ENCODE measurements at regions not wholly inside any gene's neighbourhood (a gene's known extent, or its start where the extent isn't known, plus 50 kb on each side); places are given as distances from the start of the nearest gene placed in this dataset.
"Not testable (repeated sequence)": the region's sequence is repeated elsewhere in the genome, so short reads cannot be mapped to it uniquely, and the experiment has no call there.

DNA sequence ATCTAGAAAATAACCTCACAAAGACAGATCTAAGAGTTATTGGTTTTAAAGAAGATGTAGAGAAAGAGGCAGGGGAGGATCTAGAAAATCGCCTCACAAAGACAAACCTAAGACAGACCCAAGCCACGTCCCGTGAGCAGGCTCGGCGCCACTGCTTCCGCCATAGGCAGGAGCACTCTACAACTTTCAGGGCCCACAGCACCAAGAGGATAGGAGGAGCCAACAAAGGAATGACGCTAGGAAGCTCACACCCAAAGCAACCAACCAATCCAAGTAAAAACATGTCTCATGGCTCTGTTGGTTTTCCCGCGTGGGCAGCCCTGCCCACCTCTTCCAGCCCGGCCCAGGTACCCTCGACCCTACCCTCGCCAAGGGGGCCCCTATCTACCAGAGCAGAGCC is 4167.4 kb upstream of the OR11H1 start:
- ATAC-seq, result no peak

DNA sequence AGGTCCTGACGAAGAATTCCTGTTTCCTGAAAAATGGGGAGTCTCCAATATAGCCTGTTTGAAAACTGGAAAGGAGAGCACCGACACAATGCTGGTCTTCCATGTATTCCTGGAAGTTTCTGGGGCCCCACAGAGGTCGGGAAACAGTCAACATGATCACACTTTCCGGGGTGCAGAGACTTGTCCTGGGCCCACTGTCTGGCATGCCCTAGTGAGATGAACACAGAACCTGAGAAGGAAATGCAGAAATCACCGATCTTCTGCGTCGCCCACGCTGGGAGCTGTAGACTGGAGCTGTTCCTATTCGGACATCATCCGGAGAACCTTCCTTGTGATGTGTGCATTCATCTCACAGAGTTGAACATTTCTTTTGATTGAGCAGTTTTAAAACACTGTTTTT is 4166.5 kb upstream of the OR11H1 start:
- ATAC-seq, result not testable (repeated sequence)

More for the DNA sequence above, 4167.4 kb upstream of the OR11H1 start:
- TF ChIP-seq ZFP3 (CRISPR knock-in tag; IDR thresholded peaks at IDR 0.05) (no peak), BACH2 (CRISPR knock-in tag; IDR thresholded peaks at IDR 0.05; ENCODE audit: borderline replicate concordance) (no peak), GLIS3 (CRISPR knock-in tag; IDR thresholded peaks at IDR 0.05) (no peak)

- ATAC-seq, result not testable (repeated sequence)
Measured at GRCh38 chr22:11369612-11370307, 4158.2 kb upstream of the OR11H1 start.

DNA sequence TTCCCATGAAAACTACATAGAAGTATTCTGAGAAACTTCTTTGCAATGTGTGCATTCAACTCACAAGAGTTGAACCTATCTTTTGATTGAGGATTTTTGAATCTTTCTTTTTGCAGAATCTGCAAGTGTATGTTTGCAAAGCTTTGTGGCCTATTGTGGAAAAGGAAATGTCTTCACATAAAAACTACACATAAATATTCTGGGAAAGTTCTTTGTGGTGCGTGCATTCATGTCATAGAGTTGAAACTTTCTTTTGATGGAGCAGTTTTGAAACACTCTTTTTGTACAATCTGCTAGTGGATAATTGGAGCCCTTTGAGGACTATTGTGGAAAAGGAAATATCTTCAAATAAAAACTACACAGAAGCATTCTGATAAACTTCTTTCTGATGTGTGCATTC is 4157.7 kb upstream of the OR11H1 start:
- not testable (repeated sequence) for ATAC-seq

Measured in SK-N-SH treated with all-trans-retinoic acid at 6 μM for 48 hours (cell line).